ENCODE measurements at regions not wholly inside any gene's neighbourhood (a gene's known extent, or its start where the extent isn't known, plus 50 kb on each side); places are given as distances from the start of the nearest gene placed in this dataset.
A peak's percentile ranks its signal among the peaks of the same experiment; 100 is the strongest.

- TF ChIP-seq EZH2 (IDR thresholded peaks at IDR 0.05; ENCODE audit: low read depth, unreplicated experiment) (no peak), CREB1 (CRISPR knock-in tag; IDR thresholded peaks at IDR 0.05; ENCODE audit: low read depth) (no peak), CTCF (conservative IDR thresholded peaks at IDR 0.05; ENCODE audit: low read depth in 2 of 2) (no peak), EZH2phosphoT487 (IDR thresholded peaks at IDR 0.05; ENCODE audit: unreplicated experiment) (no peak), STAT1 (IDR thresholded peaks at IDR 0.05; ENCODE audit: unreplicated experiment) (no peak), ZNF114 (CRISPR knock-in tag; IDR thresholded peaks at IDR 0.05) (no peak), ZNF331 (CRISPR knock-in tag; IDR thresholded peaks at IDR 0.05; ENCODE audit: low read depth) (no peak), NANOG (IDR thresholded peaks at IDR 0.05; ENCODE audit: borderline replicate concordance) (no peak), POLR2AphosphoS5 (IDR thresholded peaks at IDR 0.05; ENCODE audit: low read depth) (no peak), ETS1 (IDR thresholded peaks at IDR 0.05) (no peak), JUNB (IDR thresholded peaks at IDR 0.05; ENCODE audit: unreplicated experiment) (no peak)
- TF ChIP-seq, protein P1, sequence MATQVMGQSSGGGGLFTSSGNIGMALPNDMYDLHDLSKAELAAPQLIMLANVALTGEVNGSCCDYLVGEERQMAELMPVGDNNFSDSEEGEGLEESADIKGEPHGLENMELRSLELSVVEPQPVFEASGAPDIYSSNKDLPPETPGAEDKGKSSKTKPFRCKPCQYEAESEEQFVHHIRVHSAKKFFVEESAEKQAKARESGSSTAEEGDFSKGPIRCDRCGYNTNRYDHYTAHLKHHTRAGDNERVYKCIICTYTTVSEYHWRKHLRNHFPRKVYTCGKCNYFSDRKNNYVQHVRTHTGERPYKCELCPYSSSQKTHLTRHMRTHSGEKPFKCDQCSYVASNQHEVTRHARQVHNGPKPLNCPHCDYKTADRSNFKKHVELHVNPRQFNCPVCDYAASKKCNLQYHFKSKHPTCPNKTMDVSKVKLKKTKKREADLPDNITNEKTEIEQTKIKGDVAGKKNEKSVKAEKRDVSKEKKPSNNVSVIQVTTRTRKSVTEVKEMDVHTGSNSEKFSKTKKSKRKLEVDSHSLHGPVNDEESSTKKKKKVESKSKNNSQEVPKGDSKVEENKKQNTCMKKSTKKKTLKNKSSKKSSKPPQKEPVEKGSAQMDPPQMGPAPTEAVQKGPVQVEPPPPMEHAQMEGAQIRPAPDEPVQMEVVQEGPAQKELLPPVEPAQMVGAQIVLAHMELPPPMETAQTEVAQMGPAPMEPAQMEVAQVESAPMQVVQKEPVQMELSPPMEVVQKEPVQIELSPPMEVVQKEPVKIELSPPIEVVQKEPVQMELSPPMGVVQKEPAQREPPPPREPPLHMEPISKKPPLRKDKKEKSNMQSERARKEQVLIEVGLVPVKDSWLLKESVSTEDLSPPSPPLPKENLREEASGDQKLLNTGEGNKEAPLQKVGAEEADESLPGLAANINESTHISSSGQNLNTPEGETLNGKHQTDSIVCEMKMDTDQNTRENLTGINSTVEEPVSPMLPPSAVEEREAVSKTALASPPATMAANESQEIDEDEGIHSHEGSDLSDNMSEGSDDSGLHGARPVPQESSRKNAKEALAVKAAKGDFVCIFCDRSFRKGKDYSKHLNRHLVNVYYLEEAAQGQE (IDR thresholded peaks at IDR 0.05; ENCODE audit: unreplicated experiment): no peak
- TF ChIP-seq, protein P2, sequence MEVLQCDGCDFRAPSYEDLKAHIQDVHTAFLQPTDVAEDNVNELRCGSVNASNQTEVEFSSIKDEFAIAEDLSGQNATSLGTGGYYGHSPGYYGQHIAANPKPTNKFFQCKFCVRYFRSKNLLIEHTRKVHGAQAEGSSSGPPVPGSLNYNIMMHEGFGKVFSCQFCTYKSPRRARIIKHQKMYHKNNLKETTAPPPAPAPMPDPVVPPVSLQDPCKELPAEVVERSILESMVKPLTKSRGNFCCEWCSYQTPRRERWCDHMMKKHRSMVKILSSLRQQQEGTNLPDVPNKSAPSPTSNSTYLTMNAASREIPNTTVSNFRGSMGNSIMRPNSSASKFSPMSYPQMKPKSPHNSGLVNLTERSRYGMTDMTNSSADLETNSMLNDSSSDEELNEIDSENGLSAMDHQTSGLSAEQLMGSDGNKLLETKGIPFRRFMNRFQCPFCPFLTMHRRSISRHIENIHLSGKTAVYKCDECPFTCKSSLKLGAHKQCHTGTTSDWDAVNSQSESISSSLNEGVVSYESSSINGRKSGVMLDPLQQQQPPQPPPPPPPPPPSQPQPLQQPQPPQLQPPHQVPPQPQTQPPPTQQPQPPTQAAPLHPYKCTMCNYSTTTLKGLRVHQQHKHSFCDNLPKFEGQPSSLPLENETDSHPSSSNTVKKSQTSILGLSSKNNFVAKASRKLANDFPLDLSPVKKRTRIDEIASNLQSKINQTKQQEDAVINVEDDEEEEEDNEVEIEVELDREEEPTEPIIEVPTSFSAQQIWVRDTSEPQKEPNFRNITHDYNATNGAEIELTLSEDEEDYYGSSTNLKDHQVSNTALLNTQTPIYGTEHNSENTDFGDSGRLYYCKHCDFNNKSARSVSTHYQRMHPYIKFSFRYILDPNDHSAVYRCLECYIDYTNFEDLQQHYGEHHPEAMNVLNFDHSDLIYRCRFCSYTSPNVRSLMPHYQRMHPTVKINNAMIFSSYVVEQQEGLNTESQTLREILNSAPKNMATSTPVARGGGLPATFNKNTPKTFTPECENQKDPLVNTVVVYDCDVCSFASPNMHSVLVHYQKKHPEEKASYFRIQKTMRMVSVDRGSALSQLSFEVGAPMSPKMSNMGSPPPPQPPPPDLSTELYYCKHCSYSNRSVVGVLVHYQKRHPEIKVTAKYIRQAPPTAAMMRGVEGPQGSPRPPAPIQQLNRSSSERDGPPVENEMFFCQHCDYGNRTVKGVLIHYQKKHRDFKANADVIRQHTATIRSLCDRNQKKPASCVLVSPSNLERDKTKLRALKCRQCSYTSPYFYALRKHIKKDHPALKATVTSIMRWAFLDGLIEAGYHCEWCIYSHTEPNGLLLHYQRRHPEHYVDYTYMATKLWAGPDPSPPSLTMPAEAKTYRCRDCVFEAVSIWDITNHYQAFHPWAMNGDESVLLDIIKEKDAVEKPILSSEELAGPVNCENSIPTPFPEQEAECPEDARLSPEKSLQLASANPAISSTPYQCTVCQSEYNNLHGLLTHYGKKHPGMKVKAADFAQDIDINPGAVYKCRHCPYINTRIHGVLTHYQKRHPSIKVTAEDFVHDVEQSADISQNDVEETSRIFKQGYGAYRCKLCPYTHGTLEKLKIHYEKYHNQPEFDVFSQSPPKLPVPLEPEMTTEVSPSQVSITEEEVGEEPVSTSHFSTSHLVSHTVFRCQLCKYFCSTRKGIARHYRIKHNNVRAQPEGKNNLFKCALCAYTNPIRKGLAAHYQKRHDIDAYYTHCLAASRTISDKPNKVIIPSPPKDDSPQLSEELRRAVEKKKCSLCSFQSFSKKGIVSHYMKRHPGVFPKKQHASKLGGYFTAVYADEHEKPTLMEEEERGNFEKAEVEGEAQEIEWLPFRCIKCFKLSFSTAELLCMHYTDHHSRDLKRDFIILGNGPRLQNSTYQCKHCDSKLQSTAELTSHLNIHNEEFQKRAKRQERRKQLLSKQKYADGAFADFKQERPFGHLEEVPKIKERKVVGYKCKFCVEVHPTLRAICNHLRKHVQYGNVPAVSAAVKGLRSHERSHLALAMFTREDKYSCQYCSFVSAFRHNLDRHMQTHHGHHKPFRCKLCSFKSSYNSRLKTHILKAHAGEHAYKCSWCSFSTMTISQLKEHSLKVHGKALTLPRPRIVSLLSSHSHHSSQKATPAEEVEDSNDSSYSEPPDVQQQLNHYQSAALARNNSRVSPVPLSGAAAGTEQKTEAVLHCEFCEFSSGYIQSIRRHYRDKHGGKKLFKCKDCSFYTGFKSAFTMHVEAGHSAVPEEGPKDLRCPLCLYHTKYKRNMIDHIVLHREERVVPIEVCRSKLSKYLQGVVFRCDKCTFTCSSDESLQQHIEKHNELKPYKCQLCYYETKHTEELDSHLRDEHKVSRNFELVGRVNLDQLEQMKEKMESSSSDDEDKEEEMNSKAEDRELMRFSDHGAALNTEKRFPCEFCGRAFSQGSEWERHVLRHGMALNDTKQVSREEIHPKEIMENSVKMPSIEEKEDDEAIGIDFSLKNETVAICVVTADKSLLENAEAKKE (CRISPR knock-in tag; IDR thresholded peaks at IDR 0.05): no peak
- Histone ChIP-seq H3K9me2 (ENCODE audit: insufficient read depth) (no peaks in the 10 kb centered on the region), H3F3A (replicated peaks; ENCODE audit: low read depth) (no peaks in the 10 kb centered on the region), H3K27ac (ENCODE audit: low read depth) (no peak overlapping the region), H2AFZ (peak overlapping the region; percentile 39; the same call in 1 of the 2 replicates), H3K4me2 (no peak overlapping the region), H3K27me3 (ENCODE audit: insufficient read depth) (no peaks in the 10 kb centered on the region), H3K79me2 (replicated peaks; ENCODE audit: insufficient read depth) (no peaks in the 10 kb centered on the region), H3K36me3 (ENCODE audit: insufficient read depth) (no peaks in the 10 kb centered on the region), H3K4me3 (no peak overlapping the region), H4K20me1 (replicated peaks; ENCODE audit: insufficient read depth) (no peaks in the 10 kb centered on the region), H3K4me1 (ENCODE audit: insufficient read depth) (peaks cover 18% of the 10 kb centered on the region)
- Mint-ChIP-seq H3K4me1 (peaks cover 24% of the 10 kb centered on the region), H3K27me3 (ENCODE audit: insufficient read depth, low read depth, poor library complexity) (peaks cover 5% of the 10 kb centered on the region), H3K36me3 (ENCODE audit: low read depth) (no peaks in the 10 kb centered on the region), H3K4me3 (no peak overlapping the region), H3K27ac (no peak overlapping the region), H3K9me3 (no peaks in the 10 kb centered on the region)
- ATAC-seq: no peak
- peak; percentile 27 for DNase-seq (ENCODE audit: low spot score)
Observed at GRCh38 chr10:45096001-45096400, 95.3 kb downstream of the ZNF22 start.
